Peyer's patch (tissue), 4 donors: ENCODE measurements at regions not wholly inside any gene's neighbourhood (a gene's known extent, or its start where the extent isn't known, plus 50 kb on each side); places are given as distances from the start of the nearest gene placed in this dataset.

Source experiments
- CTCF ChIP-seq, 6 experiments: fragments of 450-650 bp in 4 of 6; fragments of 200-600 bp in 2 of 6; sonication (generic) in 1 of 6; IDR thresholded peaks; one replicate each; pipeline ENCODE4 v1.5.1; 2017 to 2019; ENCODE audit warnings: antibody characterized with exemption in 6 of 6, mild to moderate bottlenecking in 3 of 6, moderate library complexity in 1 of 6
- POLR2A ChIP-seq, 2 donors: fragments of 450-650 bp; IDR thresholded peaks; one replicate each; pipeline ENCODE4 v1.5.1; 2017; ENCODE audit warnings: antibody characterized with exemption in 2 of 2, mild to moderate bottlenecking in 2 of 2, moderate library complexity in 2 of 2

GRCh38 chr3:73204841-73205240, 143.4 kb downstream of the EBLN2 start:
- TF ChIP-seq CTCF (IDR thresholded peaks at IDR 0.05) (no peak), POLR2A (IDR thresholded peaks at IDR 0.05) (no peak)
